ENCODE measurements at regions not wholly inside any gene's neighbourhood (a gene's known extent, or its start where the extent isn't known, plus 50 kb on each side); places are given as distances from the start of the nearest gene placed in this dataset.

DNA sequence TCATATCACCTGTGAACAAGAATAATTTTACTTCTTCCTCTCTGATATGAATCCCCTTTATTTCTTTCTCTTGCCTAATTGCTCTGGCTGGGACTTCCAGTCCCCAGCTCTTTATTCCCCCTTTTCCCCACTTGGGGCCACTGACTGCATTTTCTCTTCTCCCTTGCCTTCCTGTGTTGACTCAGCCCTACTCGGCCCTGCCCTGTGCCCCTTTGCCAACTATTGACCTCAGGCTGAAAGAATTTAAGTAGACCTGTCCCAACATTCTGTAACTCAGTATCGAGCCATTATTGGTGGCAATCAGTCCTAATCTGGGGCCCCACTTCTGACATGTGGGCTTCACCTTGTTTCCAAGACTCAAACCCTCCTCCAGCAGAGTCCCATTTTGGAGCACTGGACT, 60.6 kb upstream of the STUM start:
- in situ Hi-C loops (cut with MboI; ENCODE audit: low pct_unique_long_range_greater_than_20kb, low sequenced_read_pairs), result no loop called here
- no peak for DNase-seq

- in situ Hi-C loops (cut with MboI; ENCODE audit: low pct_unique_long_range_greater_than_20kb, low sequenced_read_pairs), result no loop called here
- no peak for DNase-seq
Observed at GRCh38 chr1:226489718-226490425, 58.7 kb upstream of the STUM start.

GRCh38 chr1:226490426-226490809, 58.1 kb upstream of the STUM start:
- in situ Hi-C loops (cut with MboI; ENCODE audit: low pct_unique_long_range_greater_than_20kb, low sequenced_read_pairs), result no loop called here
- no peak for DNase-seq

DNA sequence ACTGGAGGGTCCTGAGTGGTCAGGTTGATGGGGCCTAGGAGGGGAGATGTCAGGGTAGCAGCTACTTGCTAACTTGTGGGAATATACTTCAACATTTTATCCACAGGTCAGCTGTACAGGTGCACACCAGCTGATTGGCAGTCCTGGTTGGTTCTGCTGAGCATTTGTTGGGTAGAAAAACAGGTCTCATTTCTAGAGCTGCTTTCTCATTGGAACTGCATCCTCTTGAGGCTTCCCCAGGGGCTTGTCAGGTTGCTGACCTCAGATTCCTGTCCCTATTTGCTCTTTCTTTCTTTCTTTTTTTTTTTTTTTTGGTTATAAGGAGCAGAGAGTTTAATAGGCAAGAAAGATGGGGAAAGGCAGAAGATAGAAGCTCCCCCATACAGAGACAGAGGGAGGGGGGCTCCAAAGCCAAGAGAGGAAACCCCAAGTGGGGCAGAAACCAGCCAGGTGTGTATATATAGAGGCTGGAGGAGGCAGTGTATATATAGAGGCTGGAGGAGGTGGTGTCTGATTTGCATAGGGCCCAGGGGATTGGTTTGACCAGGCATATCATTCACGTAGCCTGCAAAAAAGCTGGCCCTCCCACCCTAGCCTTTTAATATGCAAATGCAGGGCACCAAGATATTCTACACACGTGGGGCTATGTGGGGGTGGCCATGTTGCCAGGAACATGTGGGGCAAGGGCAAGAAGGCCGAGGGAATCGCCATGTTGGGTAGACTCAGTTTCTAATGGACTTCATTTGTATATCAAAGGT, 57.3 kb upstream of the STUM start:
- in situ Hi-C loops (cut with MboI; ENCODE audit: low pct_unique_long_range_greater_than_20kb, low sequenced_read_pairs), result no loop called here
- DNase-seq, result no peak

- no peak for DNase-seq
- in situ Hi-C loops (cut with MboI; ENCODE audit: low pct_unique_long_range_greater_than_20kb, low sequenced_read_pairs), result no loop called here
Observed at GRCh38 chr1:226492426-226493137, 56.0 kb upstream of the STUM start.

- in situ Hi-C loops (cut with MboI; ENCODE audit: low pct_unique_long_range_greater_than_20kb, low sequenced_read_pairs), result no loop called here
- DNase-seq, result no peak
Observed at GRCh38 chr1:226494092-226494609, 54.4 kb upstream of the STUM start.

DNA sequence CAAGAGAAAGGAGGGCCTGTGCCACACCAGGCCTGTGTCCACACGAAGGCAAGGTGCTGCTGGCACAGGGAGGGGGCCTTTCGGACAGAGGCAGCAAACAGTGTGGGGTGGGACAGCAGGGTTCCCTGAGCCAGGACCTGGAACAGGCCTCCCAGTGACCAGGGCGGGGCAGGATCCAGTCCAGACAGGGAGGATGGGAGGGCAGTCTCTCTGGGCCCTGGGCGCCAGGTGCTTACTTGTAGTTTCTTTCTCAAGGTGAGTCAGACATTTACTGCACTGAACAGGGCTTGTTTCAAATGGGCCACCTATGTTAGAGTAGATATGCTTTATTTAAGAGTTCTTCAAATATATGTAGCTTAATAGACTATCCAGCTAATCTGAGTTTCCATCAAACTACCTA, 52.8 kb upstream of the STUM start:
- DNase-seq, result no peak
- in situ Hi-C loops (cut with MboI; ENCODE audit: low pct_unique_long_range_greater_than_20kb, low sequenced_read_pairs), result no loop called here

GRCh38 chr1:226496453-226497015, 52.0 kb upstream of the STUM start:
- no peak for DNase-seq
- in situ Hi-C loops (cut with MboI; ENCODE audit: low pct_unique_long_range_greater_than_20kb, low sequenced_read_pairs), result no loop called here

- in situ Hi-C loops (cut with MboI; ENCODE audit: low pct_unique_long_range_greater_than_20kb, low sequenced_read_pairs), result no loop called here
- DNase-seq, result no peak
Observed at GRCh38 chr1:226497276-226497833, 51.2 kb upstream of the STUM start.

DNA sequence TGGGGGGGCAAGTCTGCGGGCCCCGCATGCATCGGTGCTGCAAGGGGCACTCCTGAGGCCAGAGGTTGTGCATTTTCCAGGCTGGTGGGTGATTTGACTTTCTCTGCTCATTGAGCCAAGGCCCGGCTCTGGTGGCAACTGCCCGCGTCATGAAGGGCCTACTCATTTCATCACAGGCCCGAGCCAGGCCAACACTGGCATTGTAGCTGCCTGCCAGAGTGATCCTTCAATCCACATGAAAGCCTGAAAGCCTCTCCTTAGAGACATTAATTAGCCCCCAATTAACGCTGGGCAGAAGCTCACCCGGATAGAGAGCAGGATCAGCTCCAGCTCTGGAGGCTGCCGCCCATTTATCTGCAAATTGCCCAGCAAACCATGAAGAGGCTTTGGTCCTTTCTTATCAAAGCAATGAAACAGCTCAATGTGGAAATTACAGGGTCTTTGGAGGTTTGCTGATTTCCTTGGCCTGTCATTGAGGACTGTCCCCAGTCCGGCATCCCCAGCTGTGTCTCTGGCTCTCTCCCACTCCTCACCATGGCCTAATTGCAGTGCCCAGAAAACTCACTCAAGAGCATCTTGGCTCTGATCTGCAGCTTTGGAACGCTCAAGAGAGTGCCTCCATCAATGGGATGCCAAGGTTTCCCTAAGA, 50.4 kb upstream of the STUM start:
- in situ Hi-C loops (cut with MboI; ENCODE audit: low pct_unique_long_range_greater_than_20kb, low sequenced_read_pairs), result no loop called here
- no peak for DNase-seq

GRCh38 chr1:226498640-226499008, 49.9 kb upstream of the STUM start:
- in situ Hi-C loops (cut with MboI; ENCODE audit: low pct_unique_long_range_greater_than_20kb, low sequenced_read_pairs), result no loop called here
- DNase-seq, result no peak

All from KBM-7 (cell line).